ENCODE measurements at regions not wholly inside any gene's neighbourhood (a gene's known extent, or its start where the extent isn't known, plus 50 kb on each side); places are given as distances from the start of the nearest gene placed in this dataset.
"Not testable (repeated sequence)": the region's sequence is repeated elsewhere in the genome, so short reads cannot be mapped to it uniquely, and the experiment has no call there.

- H3K27ac Mint-ChIP-seq (ENCODE audit: low read depth, unreplicated experiment) = no peak overlapping the region
- POLR2A ChIA-PET = interaction anchor here (0.7 kb wide), 1 partner anchor 20 kb away, joined by 3 read pairs; no protein-coding TSS in a partner anchor
- no peaks in the 10 kb centered on the region for H3K9me3 Mint-ChIP-seq (ENCODE audit: unreplicated experiment)
- H3K4me3 Mint-ChIP-seq (ENCODE audit: unreplicated experiment) = no peak overlapping the region
- CTCF ChIA-PET = no interaction called here
- H3K27me3 Mint-ChIP-seq (ENCODE audit: insufficient read depth, unreplicated experiment) = no peaks in the 10 kb centered on the region
- no peaks in the 10 kb centered on the region for H3K4me1 Mint-ChIP-seq (ENCODE audit: insufficient read depth, unreplicated experiment)
- BruUV-seq (replicated peaks) = no TSS peak
- intact Hi-C loops (cut with micrococcal nuclease) = no loop called here
- H3K36me3 Mint-ChIP-seq (ENCODE audit: insufficient read depth, unreplicated experiment) = no peaks in the 10 kb centered on the region
- TF ChIP-seq CTCF (IDR thresholded peaks at IDR 0.05; ENCODE audit: unreplicated experiment) = no peak
- no peak for DNase-seq (ENCODE audit: unreplicated experiment)
Measured at GRCh38 chr2:225756198-225756597, 356.7 kb downstream of the NYAP2 start.

GRCh38 chr2:225748609-225749008, 349.1 kb downstream of the NYAP2 start:
- Mint-ChIP-seq H3K4me1 (ENCODE audit: insufficient read depth, unreplicated experiment) (no peaks in the 10 kb centered on the region), H3K27ac (ENCODE audit: low read depth, unreplicated experiment) (no peak overlapping the region), H3K36me3 (ENCODE audit: insufficient read depth, unreplicated experiment) (no peaks in the 10 kb centered on the region), H3K27me3 (ENCODE audit: insufficient read depth, unreplicated experiment) (no peaks in the 10 kb centered on the region), H3K4me3 (ENCODE audit: unreplicated experiment) (no peak overlapping the region), H3K9me3 (ENCODE audit: unreplicated experiment) (no peaks in the 10 kb centered on the region)
- BruUV-seq (replicated peaks) = no TSS peak
- no peak for DNase-seq (ENCODE audit: unreplicated experiment)
- TF ChIP-seq CTCF (IDR thresholded peaks at IDR 0.05; ENCODE audit: unreplicated experiment) = no peak
- ChIA-PET CTCF (no interaction called here), POLR2A (interaction anchor here (0.6 kb wide), 2 partner anchors 90 to 643 kb away, joined by 3 read pairs; no protein-coding TSS in a partner anchor)
- intact Hi-C loops (cut with micrococcal nuclease) = no loop called here

- H3K36me3 Mint-ChIP-seq (ENCODE audit: insufficient read depth, unreplicated experiment); H3K4me1 Mint-ChIP-seq (ENCODE audit: insufficient read depth, unreplicated experiment); BruUV-seq (replicated peaks); H3K27ac Mint-ChIP-seq (ENCODE audit: low read depth, unreplicated experiment); POLR2A ChIA-PET; H3K9me3 Mint-ChIP-seq (ENCODE audit: unreplicated experiment); H3K4me3 Mint-ChIP-seq (ENCODE audit: unreplicated experiment); CTCF ChIA-PET; DNase-seq (ENCODE audit: unreplicated experiment); H3K27me3 Mint-ChIP-seq (ENCODE audit: insufficient read depth, unreplicated experiment); intact Hi-C loops (cut with micrococcal nuclease): not testable (repeated sequence)
Measured at GRCh38 chr2:225743996-225744395, 344.5 kb downstream of the NYAP2 start.

- H3K9me3 Mint-ChIP-seq (ENCODE audit: unreplicated experiment) = no peaks in the 10 kb centered on the region
- H3K27ac Mint-ChIP-seq (ENCODE audit: low read depth, unreplicated experiment) = no peak overlapping the region
- no peak for TF ChIP-seq CTCF (IDR thresholded peaks at IDR 0.05; ENCODE audit: unreplicated experiment)
- intact Hi-C loops (cut with micrococcal nuclease) = no loop called here
- BruUV-seq (replicated peaks) = no TSS peak
- no peak for DNase-seq (ENCODE audit: unreplicated experiment)
- no peak overlapping the region for H3K4me3 Mint-ChIP-seq (ENCODE audit: unreplicated experiment)
- CTCF ChIA-PET = interaction anchor here (1.0 kb wide), 1 partner anchor 22 kb away, joined by 4 read pairs; no protein-coding TSS in a partner anchor
- POLR2A ChIA-PET = no interaction called here
- no peaks in the 10 kb centered on the region for H3K27me3 Mint-ChIP-seq (ENCODE audit: insufficient read depth, unreplicated experiment)
- H3K4me1 Mint-ChIP-seq (ENCODE audit: insufficient read depth, unreplicated experiment) = peaks cover 10% of the 10 kb centered on the region
- H3K36me3 Mint-ChIP-seq (ENCODE audit: insufficient read depth, unreplicated experiment) = no peaks in the 10 kb centered on the region
Measured at GRCh38 chr2:225742487-225742886, 343.0 kb downstream of the NYAP2 start.

GRCh38 chr2:225740086-225740485, 340.6 kb downstream of the NYAP2 start:
- no peaks in the 10 kb centered on the region for H3K36me3 Mint-ChIP-seq (ENCODE audit: insufficient read depth, unreplicated experiment)
- H3K27ac Mint-ChIP-seq (ENCODE audit: low read depth, unreplicated experiment) = no peak overlapping the region
- CTCF ChIA-PET = no interaction called here
- peaks cover 22% of the 10 kb centered on the region for H3K4me1 Mint-ChIP-seq (ENCODE audit: insufficient read depth, unreplicated experiment)
- no peak for DNase-seq (ENCODE audit: unreplicated experiment)
- H3K4me3 Mint-ChIP-seq (ENCODE audit: unreplicated experiment) = no peak overlapping the region
- intact Hi-C loops (cut with micrococcal nuclease) = no loop called here
- no TSS peak for BruUV-seq (replicated peaks)
- POLR2A ChIA-PET = interaction anchor here (0.7 kb wide), 1 partner anchor 1118 kb away, joined by 3 read pairs; no protein-coding TSS in a partner anchor
- H3K27me3 Mint-ChIP-seq (ENCODE audit: insufficient read depth, unreplicated experiment) = no peaks in the 10 kb centered on the region
- TF ChIP-seq CTCF (IDR thresholded peaks at IDR 0.05; ENCODE audit: unreplicated experiment) = no peak
- H3K9me3 Mint-ChIP-seq (ENCODE audit: unreplicated experiment) = no peaks in the 10 kb centered on the region

All from MCF 10A (cell line).